ENCODE measurements at regions not wholly inside any gene's neighbourhood (a gene's known extent, or its start where the extent isn't known, plus 50 kb on each side); places are given as distances from the start of the nearest gene placed in this dataset.

DNA sequence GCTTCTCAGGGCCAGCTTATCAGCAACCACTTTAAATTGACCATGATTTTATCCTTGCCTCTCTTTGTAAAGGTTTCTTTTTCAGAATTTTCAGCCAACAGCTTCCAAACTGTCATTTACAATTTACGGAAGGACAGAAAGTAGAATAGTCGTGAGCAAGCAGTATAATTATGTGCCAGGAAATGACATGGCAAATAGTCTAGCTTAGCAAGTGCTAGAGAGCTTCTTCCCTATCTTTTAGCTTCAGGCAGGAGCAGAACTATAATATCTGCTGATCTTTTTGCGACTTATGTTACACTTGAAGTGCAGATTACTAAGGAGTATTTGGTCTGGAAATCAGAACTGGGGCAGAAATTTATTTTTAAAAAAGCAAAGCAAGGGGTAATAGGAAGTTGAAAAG is 123.0 kb upstream of the AP1S2 start:
- DNase-seq: no peak

DNA sequence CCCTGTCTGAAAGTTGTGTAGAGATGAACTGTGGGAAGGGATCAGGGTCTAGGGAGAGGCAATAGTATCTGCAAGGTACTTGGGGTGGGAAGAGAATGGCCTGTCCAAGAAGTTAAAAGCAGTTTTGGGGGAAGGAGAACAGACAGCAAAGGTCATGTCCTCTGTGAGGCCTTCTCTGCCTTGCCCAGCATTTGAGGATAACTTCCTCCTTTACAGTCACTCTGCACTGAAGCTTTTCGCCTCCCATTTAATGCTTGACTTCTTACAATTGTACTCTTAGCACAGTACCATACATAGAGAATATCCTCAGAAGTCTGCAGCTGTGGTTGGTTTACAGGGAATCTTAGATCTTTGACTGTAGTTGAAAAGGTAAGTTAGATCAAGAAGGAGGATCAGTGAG is 121.8 kb upstream of the AP1S2 start:
- DNase-seq: no peak

DNA sequence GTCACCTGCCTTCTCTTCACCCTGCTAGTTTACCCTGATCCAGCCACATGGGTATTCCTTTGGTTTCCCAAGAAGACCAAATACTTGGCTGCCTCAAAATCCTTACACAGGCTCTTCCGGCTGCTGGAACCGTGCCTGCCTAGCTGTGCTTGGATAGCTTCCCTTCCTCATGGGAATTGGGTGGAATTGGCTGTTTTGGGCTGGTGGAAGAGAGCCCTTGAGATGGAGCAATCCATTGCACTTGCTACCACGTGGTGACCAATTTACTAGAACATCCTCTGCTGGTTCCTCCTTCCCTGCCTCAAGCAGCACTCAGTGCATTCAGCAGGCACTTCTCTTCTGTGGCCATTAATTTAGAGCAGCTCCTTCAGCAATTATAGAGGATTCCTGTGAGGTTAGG is 119.3 kb upstream of the AP1S2 start:
- DNase-seq: no peak

DNA sequence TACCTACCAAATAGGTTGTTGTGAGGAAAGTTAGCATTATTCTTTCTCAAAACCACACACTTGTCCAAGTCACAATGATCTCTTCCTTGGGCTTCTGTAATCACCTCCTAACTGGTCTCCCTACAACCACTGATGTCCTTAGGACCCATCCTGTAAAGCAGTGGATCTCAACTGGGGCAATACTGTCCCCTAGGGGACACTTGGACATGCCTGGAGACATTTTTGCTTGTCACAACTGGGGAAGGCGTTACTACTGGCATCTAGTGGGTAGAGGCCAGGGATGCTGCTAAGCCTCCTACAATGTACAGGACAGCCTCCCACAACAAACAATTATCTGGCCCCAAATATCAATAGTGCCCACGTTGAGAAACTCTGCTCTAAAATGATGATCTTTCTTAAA is 118.7 kb upstream of the AP1S2 start:
- peak; percentile 80 for DNase-seq

DNA sequence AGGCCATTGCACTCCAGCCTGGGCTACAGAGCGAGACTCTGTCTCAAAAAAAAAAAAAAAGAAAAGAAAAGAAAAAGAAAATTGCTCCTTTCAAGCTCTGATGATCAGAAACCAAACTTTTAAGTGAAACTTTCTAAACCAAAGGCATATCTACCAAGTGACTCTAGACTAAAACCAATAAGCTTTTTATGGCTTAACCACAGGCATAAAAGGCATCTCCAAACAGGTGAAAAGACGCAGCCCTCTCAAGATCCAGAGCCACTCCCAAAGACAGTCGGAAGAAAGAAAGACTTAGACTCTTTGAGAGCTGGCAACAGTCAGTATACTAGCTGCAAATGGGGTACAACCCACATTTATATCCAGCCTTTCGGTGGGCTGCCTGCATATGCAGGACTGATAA is 117.1 kb upstream of the AP1S2 start:
- no peak for DNase-seq

DNA sequence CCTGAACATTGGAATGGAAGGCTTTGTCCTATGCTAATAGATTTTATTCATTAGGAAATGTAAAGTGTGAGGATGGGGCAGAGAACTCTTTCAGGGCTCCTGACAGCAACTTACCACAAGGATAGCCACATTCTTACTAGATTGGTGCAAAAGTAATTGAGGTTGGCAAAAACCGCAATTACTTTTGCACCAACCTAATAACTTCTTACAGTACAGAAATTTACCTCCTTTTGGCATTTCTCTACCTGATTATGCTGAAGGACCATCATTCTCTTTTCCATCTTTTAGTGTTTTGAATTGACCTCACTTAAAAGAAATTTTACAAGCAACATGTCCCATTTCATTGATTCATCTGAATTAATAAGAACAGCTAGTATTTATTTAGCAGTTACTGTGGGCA is 109.2 kb upstream of the AP1S2 start:
- no peak for DNase-seq

DNA sequence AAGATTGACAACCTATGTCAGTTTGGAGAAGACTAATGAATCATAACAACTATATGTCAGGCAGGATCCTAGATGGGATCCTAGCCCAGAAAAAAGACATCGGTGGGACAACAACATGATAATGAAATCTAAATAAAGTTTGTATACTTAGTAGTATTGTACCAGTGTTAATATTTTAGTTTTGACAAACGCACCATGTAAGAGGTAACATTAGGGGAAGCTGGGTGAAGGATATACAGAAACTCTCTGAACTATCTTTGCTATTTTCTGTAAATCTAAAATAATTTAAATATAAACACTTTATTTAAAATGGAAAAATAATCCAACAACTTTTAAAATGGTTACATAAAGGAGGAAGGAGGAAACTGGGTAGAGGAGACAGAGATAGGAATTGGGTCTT is 105.6 kb upstream of the AP1S2 start:
- DNase-seq: no peak

DNA sequence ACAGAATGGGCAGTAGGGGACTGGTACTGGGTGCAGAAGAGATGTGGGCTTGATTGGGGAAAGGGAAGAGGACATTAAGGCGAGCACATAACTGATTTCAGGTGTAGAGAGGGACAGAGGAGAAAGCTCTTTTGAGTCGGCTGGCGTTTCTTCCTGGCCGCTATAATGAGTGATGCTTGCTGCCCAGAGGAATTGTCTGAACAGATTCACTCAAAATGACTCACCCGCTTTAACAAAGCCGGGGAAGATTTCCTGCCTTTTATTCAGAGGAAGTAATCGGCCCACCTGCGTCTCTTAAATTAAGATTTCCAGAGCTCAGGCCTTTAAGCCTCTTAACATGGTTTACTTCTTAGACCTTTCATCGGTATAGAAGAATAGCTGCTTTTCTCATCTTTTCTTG is 102.1 kb upstream of the AP1S2 start:
- DNase-seq: peak; percentile 81

DNA sequence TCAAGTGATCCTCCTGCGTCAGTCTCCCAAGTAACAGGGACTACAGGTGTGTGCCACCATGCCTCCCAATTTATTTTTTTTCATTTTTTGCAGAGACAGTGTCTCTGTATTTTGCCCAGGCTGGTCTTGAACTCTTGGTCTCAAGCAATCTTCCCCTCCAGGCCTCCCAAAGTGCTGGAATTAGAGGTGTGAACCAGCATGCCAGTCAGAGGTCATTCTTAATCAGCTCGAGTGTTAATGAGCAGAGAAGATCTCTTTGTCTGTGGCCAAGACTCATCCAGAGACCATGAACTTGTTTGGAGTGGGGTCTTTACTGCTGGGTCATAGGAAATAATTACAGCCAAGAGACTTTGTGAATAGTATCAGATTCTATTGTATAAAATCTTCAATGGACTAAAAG is 99.2 kb upstream of the AP1S2 start:
- DNase-seq: no peak

DNA sequence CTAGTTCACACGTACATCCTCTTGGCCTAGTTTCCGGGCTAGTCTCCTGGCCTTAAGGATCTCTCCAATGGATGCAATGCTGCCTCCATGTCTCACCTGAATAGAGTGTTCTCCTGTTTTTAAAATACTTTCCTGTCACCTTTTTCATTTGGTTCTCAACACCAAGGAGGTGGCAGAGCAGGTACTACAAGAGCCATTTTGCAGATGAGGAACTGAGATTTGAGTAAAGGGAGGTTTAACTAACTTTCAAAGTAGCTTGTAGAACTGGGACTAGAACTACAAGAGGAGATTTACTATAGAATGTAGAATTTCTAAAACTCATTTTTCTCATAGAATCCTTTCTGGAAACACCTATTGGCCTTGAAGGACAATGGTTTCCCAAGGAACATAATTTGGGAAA is 97.6 kb upstream of the AP1S2 start:
- DNase-seq: no peak

DNA sequence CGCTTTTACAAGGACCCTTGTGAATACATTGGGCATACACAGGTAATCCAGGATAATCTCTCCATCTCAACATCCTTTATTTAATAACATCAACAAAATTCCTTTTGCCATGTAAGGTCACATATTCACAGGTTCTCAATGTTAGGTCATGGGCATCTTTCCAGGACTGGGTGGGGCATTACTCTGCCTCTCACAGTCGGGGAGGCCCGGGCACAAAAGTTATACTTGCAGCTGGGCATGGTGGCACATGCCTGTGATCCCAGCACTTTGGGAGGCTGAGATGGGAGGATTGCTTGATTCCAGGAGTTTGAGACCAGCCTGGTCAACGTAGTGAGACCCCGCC is 93.7 kb upstream of the AP1S2 start:
- DNase-seq: no peak

DNA sequence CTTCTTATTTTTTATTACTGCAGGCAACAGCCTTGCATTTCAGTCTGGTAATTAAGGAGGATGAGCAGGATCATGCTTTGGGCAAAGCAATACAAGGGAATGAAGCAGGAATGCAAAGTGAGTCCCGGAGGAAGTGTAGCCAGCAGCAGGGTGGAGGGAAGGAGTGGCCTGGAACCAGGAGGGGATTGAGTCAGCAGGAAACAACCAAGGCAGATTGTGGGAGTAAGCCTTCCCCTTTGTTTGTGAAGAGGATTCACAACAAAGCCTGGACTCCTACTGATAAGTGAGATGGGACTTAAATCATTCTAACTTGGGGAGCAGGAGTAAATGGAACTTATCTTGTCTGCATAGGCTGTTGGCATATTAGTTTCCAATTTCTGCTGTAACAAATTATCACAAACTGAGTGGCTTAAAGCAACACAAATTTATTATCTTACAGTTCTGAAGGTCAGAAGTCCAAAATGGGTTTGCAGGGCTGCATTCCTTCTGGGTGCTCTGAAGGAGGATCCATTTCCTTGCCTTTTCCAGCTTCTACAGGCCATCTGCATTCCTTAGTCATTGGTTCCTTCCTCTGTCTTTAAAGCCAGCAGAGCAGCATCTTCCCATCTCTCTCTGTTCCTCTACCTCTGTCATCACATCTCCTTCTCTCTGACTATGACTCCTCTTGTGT is 93.2 kb upstream of the AP1S2 start:
- peak; percentile 94 for DNase-seq

DNA sequence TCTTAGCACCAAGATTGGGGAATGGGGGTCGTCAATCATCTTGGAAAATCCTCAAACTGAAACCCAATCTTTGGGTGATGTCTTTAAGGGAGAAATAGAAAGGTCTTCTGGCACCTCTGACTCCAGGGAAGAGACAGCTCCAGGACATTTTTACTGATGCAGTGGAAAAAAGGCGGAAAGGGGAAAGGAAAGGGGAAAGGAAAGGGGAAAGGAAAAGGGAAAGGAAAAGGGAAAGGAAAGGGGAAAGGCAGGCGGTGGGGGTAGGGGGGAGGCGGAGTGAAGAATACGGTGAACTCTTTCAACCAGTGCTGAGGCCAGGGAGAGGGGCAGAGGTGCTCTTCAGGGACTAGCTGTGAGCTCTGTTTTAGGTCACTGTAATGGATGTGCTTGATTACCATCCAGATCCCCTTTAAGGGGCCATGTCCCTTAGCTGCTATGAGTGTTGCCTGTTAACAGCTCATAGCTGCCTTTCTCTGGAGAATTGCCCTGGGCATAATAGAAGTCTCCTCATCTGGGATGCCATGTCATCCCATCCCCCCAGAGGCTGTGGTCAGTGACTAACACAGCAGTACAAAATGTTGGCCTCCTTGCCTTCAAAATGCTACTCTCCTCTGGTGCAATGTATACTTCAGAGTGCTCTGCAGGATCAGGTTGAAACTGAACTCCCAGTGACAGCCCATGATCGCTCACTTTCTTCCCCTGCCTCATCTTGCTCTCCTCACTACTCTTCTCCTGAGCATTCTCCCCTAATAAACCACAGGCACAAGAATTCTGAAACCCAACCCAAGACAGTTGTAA is 92.4 kb upstream of the AP1S2 start:
- DNase-seq: peak; percentile 97

DNA sequence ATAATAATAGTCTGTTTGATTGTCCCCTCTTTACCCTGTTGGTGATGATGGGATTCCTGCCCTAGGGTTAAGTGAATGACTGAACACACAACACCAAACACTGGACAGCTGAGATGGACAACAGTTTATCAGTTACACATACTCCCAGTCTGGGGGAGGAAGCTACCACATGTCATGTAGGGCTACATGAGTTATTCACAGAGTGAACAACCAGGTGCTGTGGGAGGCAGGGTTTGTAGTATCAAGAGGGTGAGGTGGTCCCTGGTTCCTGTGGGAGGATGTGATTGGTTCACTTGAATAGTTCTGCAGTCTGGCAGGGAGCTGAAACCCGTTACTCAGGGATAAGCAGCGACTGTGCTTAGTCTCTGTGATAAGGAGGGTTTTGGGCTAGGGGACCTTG is 88.8 kb upstream of the AP1S2 start:
- DNase-seq: no peak

DNA sequence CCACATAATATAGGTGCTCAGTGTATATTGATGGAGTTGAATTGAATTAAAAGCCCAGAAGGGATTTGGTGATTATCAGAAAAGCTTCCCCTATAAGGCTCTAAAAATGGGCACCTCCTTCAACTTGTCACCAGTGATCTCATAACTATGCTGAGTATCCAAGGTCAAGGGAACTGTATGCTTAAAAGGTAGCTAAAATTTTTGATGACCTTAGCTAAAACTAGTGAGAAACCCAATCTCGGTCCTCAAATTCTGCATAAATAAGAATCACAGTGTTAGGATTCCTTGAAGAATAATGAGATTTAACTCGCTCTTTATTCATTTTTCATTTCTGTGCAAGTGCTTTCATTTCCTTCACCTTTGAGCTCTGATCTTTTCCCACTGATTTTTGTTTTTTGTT is 87.7 kb upstream of the AP1S2 start:
- no peak for DNase-seq

DNA sequence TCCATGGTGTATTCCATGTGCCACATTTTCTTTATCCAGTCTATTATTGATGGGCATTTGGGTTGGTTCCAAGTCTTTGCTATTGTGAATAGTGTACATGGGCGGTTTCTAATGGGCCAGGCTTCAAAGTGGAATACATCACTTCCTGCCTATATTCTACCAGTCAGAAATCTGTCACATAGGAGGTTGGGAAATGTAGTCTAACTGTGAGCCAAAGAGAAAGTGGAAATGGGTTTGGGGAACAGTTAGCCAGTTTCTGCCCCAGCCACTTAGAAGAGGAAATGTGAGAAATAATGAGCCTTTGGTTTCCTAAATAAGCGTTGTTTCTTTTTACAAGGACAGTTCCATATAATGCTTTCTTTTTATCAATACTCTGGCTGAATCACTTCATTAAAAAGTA is 85.1 kb upstream of the AP1S2 start:
- DNase-seq: no peak

DNA sequence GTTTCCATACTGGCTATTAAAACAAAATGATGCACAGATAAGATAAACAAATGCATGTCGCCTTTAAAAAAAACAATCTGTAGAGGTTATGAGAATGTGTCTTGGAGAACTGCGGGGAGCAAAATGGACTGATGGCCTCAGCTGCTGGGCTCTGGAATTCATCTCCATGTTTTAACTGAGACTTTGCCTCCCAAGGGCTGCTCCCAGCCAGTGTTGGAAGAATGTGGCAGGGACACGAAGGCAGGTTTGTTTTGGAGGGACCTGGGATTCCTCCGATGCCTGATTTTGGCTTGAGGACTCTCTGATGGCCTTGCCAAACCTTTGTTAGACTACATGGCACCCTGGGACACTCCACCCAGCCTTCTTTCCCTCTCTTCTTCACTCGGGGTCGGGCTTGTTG is 83.5 kb upstream of the AP1S2 start:
- DNase-seq: no peak

DNA sequence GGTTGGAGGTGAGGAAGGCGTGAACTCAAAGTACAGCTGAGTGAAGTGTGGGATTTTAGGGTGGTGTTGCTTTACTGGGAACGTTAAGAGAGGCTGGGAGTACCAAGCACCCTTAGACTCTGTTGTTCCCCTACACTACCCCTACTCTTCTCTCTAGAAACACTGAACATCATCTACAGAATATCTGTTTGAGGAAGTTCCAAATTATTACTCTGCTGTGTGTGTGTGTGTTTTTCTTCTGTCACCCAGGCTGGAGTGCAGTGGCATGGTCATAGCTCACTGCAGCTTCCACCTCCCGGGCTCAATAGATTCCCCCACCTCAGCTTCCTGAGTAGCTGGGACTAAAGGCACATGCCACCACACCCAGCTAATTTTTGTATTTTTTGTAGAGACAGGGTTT is 76.7 kb upstream of the AP1S2 start:
- no peak for DNase-seq

DNA sequence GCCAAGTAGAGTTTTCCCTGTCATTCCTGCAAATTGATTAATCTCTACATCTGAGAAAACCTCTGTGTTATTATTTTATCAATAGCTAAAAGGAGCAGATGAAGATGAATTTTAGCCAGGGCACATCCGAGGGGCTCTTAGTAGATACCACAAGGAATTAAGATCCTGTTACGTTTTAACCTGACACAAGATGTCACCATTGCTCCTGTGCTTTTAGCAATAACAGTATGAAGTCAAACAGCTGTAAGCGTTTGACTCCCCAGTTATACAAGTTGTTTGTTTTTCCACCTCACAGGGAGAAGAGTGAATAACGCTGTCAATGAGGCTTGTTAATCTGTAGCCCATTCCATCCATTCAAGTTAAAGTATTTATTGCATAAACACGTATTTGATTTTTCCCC is 76.0 kb upstream of the AP1S2 start:
- no peak for DNase-seq

DNA sequence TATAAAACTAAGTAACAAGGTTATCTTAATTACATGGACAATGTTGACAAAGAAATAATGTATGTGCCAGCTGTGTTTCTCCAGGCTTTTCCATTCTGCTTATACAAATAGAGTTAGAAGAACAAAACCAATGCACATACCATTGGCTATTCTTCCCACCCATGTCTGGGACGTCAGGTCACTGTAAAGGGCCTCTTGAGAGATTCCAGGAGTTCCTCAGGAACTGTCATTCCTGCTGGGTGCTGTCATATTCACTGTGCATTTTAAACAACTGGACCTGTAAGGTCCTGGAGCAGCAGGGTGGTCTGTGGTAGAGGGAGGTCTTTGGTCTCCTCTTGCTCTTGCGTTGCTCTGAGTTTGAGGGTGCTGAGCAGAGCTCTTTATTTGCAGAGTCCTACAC is 74.6 kb upstream of the AP1S2 start:
- DNase-seq: peak; percentile 83

DNA sequence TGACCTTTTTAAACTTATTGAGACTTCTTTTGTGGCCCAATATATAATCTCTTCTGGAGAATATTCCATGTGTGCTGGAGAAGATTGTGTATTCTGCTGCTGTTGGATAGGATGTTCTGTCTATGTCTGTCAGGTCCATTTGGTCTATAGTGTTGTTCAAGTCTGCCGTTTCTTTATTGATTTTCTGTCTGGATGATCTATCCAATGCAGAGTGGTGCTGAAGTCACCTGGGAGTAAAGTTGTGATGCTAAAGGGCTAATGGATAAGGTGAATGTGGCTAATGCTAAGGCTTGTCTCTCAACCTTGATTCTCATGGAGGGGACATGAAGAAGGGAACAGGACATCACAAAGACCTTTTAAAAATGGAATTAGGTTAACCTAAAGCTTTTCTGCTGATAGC is 72.0 kb upstream of the AP1S2 start:
- DNase-seq: no peak

DNA sequence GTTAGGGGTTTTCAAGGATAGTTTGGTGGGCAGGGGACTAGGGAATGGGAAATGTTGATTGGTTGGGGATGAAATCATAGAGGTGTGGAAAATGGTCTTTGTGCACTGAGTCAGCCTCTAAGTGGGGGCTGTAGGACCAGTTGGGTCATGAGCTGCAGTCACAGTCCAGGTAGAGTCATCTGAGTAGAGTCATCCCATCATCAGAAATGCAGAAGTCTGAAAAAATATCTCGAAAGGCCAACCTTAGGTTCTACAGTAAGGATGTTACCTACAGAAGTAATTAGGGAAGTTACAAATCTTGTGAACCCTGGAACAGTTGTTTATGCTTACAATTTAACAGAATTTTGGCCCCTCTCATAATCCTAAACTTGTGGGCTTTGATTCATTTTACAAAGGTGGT is 63.4 kb upstream of the AP1S2 start:
- DNase-seq: no peak

DNA sequence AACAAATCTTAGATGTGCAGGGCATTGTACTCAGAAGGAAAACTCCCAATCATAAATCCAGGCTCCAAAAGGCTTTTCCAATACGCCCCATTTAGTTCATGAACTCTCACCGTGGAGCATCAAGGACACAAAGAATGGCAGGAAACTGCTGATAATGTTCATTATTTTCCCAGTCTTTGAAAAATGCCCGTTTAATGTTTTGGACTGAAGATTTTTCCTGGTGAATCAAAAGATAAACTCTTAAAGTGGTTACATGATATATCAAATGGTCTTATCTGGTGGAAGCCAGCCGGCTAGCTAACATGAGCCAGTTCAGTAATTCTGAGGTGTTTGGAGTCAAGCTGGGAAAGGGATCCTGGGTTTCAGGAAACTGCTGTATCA is 62.1 kb upstream of the AP1S2 start:
- DNase-seq: no peak

DNA sequence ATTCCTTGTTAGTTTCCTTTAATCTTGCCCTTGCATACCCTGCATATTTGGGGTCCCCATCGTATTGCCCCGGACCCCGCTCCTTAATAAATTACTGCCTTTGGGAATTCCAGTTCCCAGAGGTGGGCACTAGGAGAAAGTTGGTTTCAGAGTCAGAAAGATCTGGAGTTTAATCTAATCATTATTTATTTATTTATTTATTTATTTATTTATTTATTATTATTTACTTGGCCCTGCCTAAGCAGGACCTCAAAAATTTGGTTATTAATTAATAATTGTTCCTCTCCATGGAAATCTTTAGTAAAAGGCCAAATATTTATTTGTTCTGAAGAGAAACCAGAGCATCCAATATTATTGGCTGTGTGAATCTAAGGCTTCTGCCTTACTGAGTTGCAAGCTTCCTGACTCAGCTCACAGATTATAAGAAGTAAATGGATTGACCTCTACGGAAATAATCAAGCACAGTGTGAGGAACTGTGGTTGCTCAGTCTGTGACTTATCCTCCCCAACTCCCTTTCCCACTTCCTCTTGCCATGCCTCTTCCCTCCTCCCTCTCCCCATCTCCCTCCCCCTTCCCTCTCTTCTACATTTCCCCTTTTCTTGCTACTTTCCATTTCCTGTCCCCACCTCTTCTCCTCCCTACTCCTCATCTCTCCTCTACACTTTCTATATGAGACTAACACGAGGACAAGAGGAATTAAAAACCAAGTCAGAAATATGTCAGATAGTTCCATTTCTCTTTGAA is 61.5 kb upstream of the AP1S2 start:
- DNase-seq: no peak

All from islet precursor cell (in vitro differentiated cells).